Panc1 (cell line): ENCODE measurements at regions not wholly inside any gene's neighbourhood (a gene's known extent, or its start where the extent isn't known, plus 50 kb on each side); places are given as distances from the start of the nearest gene placed in this dataset.

Source experiments
- CTCF ChIP-seq: fragments of 450-650 bp; IDR thresholded peaks from 2 replicates; pipeline ENCODE4 v1.5.1; 2017; ENCODE audit warnings: mild to moderate bottlenecking
- POLR2AphosphoS5 ChIP-seq: IDR thresholded peaks from 2 replicates; pipeline ENCODE4 v1.6.1; 2012; ENCODE audit warnings: mild to moderate bottlenecking, low read depth, low read length, moderate library complexity
- SIN3A ChIP-seq: IDR thresholded peaks from 2 replicates; pipeline ENCODE4 v1.6.1; 2012; ENCODE audit warnings: low read depth, mild to moderate bottlenecking, low read length, moderate library complexity, borderline replicate concordance; ENCODE audit not compliant: insufficient read depth

DNA sequence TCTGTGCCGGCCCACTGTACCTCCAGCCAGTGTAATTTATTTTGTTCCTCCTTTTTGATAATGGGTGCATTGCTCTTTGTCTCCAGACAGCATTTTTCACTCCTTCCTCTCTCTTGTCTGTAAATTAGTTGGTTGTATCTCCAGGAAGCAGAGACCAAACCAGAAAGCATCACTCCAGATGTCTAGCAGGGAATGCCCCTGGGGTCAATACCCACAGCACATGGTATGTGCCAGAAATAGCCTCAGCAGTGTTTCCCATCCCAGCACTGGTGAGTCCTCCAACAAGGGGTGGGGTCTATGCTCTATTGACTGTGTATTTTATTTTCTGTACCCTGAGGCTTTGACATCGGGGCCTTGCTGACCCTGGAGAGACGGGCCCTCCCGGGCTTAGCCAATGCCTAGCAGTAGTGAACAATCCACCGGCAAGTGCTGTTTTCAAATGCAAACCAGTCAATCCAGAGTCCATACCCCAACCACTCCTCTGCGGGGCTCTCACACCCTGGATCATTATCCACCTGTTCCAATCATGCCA, 50.2 kb upstream of the FZD10 start:
- TF ChIP-seq CTCF, result no peak
- TF ChIP-seq POLR2AphosphoS5, result no peak
- no peak for TF ChIP-seq SIN3A
